ENCODE measurements at regions not wholly inside any gene's neighbourhood (a gene's known extent, or its start where the extent isn't known, plus 50 kb on each side); places are given as distances from the start of the nearest gene placed in this dataset.
A peak's percentile ranks its signal among the peaks of the same experiment; 100 is the strongest.

GRCh38 chr2:237158194-237158593 lies 72.5 kb downstream of the COPS8 start:
- POLR2A ChIA-PET (ENCODE audit: low non-redundant PET), result no interaction called here

GRCh38 chr2:237159006-237159911 lies 73.6 kb downstream of the COPS8 start:
- Histone ChIP-seq H3K27me3 (replicated peaks; ENCODE audit: insufficient read depth, low read depth, low read length, poor library complexity) (no peaks in the 10 kb centered on the region), H3K9me3 (ENCODE audit: low read depth, low read length, poor library complexity, severe bottlenecking) (no peaks in the 10 kb centered on the region), H3K4me1 (ENCODE audit: insufficient read depth, low read length, poor library complexity, severe bottlenecking) (peaks cover 13% of the 10 kb centered on the region), H3K4me3 (ENCODE audit: low read depth, low read length, poor library complexity, severe bottlenecking) (no peak overlapping the region), H3K27ac (ENCODE audit: low read depth, low read length, poor library complexity, severe bottlenecking) (no peak overlapping the region), H3K36me3 (ENCODE audit: insufficient read depth, low read length, poor library complexity, severe bottlenecking) (no peaks in the 10 kb centered on the region)
- ChIA-PET CTCF (interaction anchor here (0.6 to 1.0 kb wide), 2 partner anchors 413 to 788 kb away, joined by 4 to 5 read pairs; no protein-coding TSS in a partner anchor), POLR2A (ENCODE audit: low non-redundant PET) (no interaction called here)
- intact Hi-C loops (cut with micrococcal nuclease; ENCODE audit: unreplicated experiment), result no loop called here
- DNase-seq (ENCODE audit: low spot score), result peak; percentile 16
- no TSS peak for BruUV-seq (replicated peaks)
- TF ChIP-seq, protein P1, sequence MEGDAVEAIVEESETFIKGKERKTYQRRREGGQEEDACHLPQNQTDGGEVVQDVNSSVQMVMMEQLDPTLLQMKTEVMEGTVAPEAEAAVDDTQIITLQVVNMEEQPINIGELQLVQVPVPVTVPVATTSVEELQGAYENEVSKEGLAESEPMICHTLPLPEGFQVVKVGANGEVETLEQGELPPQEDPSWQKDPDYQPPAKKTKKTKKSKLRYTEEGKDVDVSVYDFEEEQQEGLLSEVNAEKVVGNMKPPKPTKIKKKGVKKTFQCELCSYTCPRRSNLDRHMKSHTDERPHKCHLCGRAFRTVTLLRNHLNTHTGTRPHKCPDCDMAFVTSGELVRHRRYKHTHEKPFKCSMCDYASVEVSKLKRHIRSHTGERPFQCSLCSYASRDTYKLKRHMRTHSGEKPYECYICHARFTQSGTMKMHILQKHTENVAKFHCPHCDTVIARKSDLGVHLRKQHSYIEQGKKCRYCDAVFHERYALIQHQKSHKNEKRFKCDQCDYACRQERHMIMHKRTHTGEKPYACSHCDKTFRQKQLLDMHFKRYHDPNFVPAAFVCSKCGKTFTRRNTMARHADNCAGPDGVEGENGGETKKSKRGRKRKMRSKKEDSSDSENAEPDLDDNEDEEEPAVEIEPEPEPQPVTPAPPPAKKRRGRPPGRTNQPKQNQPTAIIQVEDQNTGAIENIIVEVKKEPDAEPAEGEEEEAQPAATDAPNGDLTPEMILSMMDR (conservative IDR thresholded peaks at IDR 0.05; ENCODE audit: low read depth, low read length), result no peak
- no peak for TF ChIP-seq EZH2 (IDR thresholded peaks at IDR 0.05; ENCODE audit: borderline replicate concordance, low read depth, low read length, poor library complexity, severe bottlenecking)

More at GRCh38 chr2:237158194-237158593, 72.5 kb downstream of the COPS8 start:
- BruUV-seq (replicated peaks), result no TSS peak
- no peaks in the 10 kb centered on the region for H3K36me3 ChIP-seq (ENCODE audit: insufficient read depth, low read length, poor library complexity, severe bottlenecking)
- CTCF ChIA-PET, result interaction anchor here (0.7 kb wide), 1 partner anchor 60 kb away, joined by 13 read pairs; no protein-coding TSS in a partner anchor
- H3K27me3 ChIP-seq (replicated peaks; ENCODE audit: insufficient read depth, low read depth, low read length, poor library complexity), result no peaks in the 10 kb centered on the region
- peaks cover 13% of the 10 kb centered on the region for H3K4me1 ChIP-seq (ENCODE audit: insufficient read depth, low read length, poor library complexity, severe bottlenecking)
- no peak for DNase-seq (ENCODE audit: low spot score)
- H3K4me3 ChIP-seq (ENCODE audit: low read depth, low read length, poor library complexity, severe bottlenecking), result no peak overlapping the region
- no peaks in the 10 kb centered on the region for H3K9me3 ChIP-seq (ENCODE audit: low read depth, low read length, poor library complexity, severe bottlenecking)
- intact Hi-C loops (cut with micrococcal nuclease; ENCODE audit: unreplicated experiment), result no loop called here
- no peak for TF ChIP-seq EZH2 (IDR thresholded peaks at IDR 0.05; ENCODE audit: borderline replicate concordance, low read depth, low read length, poor library complexity, severe bottlenecking)
- TF ChIP-seq, protein P1 (conservative IDR thresholded peaks at IDR 0.05; ENCODE audit: low read depth, low read length), result no peak
- H3K27ac ChIP-seq (ENCODE audit: low read depth, low read length, poor library complexity, severe bottlenecking), result no peak overlapping the region

- ChIA-PET CTCF (no interaction called here), POLR2A (ENCODE audit: low non-redundant PET) (no interaction called here)
- no peak for TF ChIP-seq EZH2 (IDR thresholded peaks at IDR 0.05; ENCODE audit: borderline replicate concordance, low read depth, low read length, poor library complexity, severe bottlenecking)
- TF ChIP-seq, protein P1 (conservative IDR thresholded peaks at IDR 0.05; ENCODE audit: low read depth, low read length), result no peak
- Histone ChIP-seq H3K36me3 (ENCODE audit: insufficient read depth, low read length, poor library complexity, severe bottlenecking) (no peaks in the 10 kb centered on the region), H3K4me3 (ENCODE audit: low read depth, low read length, poor library complexity, severe bottlenecking) (no peak overlapping the region), H3K4me1 (ENCODE audit: insufficient read depth, low read length, poor library complexity, severe bottlenecking) (peaks cover 13% of the 10 kb centered on the region), H3K27me3 (replicated peaks; ENCODE audit: insufficient read depth, low read depth, low read length, poor library complexity) (no peaks in the 10 kb centered on the region), H3K27ac (ENCODE audit: low read depth, low read length, poor library complexity, severe bottlenecking) (no peak overlapping the region), H3K9me3 (ENCODE audit: low read depth, low read length, poor library complexity, severe bottlenecking) (no peaks in the 10 kb centered on the region)
- DNase-seq (ENCODE audit: low spot score), result no peak
- intact Hi-C loops (cut with micrococcal nuclease; ENCODE audit: unreplicated experiment), result no loop called here
- no TSS peak for BruUV-seq (replicated peaks)
Measured at GRCh38 chr2:237160271-237160919, 74.7 kb downstream of the COPS8 start.

All from A673 (cell line).